DOHH2 (cell line): ENCODE measurements at regions not wholly inside any gene's neighbourhood (a gene's known extent, or its start where the extent isn't known, plus 50 kb on each side); places are given as distances from the start of the nearest gene placed in this dataset.

Experiments used
- CTCF ChIP-seq: fragments of 200-600 bp; sonication (generic); IDR thresholded peaks from one replicate; pipeline ENCODE4 v1.5.1; 2014; ENCODE audit warnings: antibody characterized with exemption, mild to moderate bottlenecking, low read depth, low read length; ENCODE audit not compliant: poor library complexity, severe bottlenecking
- EZH2phosphoT487 ChIP-seq: fragments of 200-600 bp; sonication (generic); IDR thresholded peaks from 2 replicates; pipeline ENCODE4 v1.6.1; 2017; ENCODE audit warnings: borderline replicate concordance, mild to moderate bottlenecking, antibody characterized with exemption, low read length, moderate library complexity, mixed read lengths

GRCh38 chr14:30303350-30303749 is 255.6 kb upstream of the G2E3 start:
- TF ChIP-seq CTCF (no peak), EZH2phosphoT487 (no peak)
